GM12801 (cell line): ENCODE measurements at regions not wholly inside any gene's neighbourhood (a gene's known extent, or its start where the extent isn't known, plus 50 kb on each side); places are given as distances from the start of the nearest gene placed in this dataset.

Source experiments
- TF ChIP-seq, protein P1 (sequence below): IDR thresholded peaks from one replicate; pipeline ENCODE4 v1.5.1; 2011; ENCODE audit warnings: control low read depth; ENCODE audit not compliant: insufficient read length; ENCODE audit errors: extremely low read depth

DNA sequence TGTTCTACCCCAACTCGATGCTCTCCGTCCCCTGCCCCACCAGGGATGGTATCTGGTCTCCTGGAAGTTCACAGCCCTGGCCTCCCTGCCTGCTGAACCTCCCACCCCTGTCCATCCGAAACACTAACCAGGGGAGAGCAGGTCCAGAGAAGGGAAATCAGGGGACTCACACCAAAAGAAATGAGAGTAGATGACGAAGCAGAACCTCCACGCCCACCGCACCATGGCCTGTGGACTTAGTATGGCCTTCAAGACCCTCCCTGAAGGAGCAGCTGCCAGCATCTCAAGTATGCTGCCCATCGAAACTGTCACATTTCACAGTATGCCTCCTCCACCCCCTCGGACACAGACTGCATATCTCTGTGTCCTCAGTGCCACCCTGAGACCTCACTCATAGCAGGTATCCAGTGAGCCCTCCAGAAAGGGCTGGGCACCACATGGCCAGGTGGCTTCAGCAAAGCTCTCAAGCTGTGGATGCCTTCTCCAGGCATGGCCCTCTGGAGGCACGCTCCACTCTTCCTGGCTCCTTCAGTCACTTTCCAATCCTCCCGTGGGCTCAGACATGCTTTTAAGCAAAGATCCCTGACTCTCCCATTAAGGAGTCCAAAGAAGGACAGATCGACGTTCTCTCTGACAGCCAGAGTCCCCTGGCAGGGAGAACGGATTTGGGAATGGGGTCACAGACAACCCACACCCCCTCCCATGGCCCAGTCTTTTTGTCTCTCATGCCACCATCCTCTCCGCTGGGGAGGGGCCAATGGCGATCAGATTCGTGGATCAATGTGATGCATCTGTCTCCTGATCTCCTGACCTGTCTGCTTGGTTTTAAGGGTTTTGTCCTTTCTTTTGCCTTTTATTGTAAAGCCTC is 158.4 kb downstream of the ANKRD60 start:
- TF ChIP-seq, protein P1, sequence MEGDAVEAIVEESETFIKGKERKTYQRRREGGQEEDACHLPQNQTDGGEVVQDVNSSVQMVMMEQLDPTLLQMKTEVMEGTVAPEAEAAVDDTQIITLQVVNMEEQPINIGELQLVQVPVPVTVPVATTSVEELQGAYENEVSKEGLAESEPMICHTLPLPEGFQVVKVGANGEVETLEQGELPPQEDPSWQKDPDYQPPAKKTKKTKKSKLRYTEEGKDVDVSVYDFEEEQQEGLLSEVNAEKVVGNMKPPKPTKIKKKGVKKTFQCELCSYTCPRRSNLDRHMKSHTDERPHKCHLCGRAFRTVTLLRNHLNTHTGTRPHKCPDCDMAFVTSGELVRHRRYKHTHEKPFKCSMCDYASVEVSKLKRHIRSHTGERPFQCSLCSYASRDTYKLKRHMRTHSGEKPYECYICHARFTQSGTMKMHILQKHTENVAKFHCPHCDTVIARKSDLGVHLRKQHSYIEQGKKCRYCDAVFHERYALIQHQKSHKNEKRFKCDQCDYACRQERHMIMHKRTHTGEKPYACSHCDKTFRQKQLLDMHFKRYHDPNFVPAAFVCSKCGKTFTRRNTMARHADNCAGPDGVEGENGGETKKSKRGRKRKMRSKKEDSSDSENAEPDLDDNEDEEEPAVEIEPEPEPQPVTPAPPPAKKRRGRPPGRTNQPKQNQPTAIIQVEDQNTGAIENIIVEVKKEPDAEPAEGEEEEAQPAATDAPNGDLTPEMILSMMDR: no peak

GRCh38 chr20:58069207-58069606 is 159.2 kb downstream of the ANKRD60 start:
- TF ChIP-seq, protein P1: no peak

DNA sequence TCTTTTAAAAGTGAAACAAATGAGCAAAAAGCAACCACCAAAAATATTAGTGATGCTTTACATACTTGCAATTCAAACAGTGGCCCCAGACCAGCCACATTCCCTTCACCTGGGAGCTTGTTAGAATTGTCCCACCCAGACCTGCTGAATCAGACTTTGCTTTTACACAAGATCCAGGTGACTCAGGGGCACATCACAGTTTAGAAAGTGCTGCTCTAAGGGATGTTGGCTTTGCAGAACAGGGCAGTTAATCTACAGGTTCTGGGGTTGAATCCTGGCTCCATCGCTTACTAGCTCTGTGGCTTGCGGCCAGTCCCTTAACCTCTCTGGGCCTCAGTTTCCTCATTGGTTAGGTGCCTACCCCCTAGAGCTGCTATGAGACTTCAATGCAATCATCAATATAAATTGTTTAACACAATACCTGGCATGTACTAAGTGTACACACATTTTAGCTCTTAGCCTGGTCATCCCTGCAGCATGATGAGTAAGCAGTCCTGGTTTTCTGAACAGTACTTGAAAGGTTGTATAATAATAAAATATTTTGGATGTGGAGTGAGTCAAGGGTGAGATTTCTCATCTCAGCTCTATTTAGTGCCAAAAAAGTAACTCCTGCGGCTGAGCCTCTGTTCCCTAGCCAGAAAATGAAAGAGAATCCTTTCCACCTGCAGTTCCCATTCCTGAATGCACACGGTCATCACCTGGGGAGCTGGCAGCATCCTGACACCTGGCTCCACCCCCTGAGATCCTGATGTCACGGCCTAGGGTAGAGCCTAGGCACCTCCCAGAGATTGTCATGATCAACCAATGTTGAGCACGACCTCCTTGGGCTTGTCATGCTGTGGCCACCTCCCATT is 162.7 kb downstream of the ANKRD60 start:
- TF ChIP-seq, protein P1: no peak

- TF ChIP-seq, protein P1: no peak
These were observed 163.9 kb downstream of the ANKRD60 start for GRCh38 chr20:58064411-58065010.

GRCh38 chr20:58059260-58059544 is 169.3 kb downstream of the ANKRD60 start:
- TF ChIP-seq, protein P1: no peak

DNA sequence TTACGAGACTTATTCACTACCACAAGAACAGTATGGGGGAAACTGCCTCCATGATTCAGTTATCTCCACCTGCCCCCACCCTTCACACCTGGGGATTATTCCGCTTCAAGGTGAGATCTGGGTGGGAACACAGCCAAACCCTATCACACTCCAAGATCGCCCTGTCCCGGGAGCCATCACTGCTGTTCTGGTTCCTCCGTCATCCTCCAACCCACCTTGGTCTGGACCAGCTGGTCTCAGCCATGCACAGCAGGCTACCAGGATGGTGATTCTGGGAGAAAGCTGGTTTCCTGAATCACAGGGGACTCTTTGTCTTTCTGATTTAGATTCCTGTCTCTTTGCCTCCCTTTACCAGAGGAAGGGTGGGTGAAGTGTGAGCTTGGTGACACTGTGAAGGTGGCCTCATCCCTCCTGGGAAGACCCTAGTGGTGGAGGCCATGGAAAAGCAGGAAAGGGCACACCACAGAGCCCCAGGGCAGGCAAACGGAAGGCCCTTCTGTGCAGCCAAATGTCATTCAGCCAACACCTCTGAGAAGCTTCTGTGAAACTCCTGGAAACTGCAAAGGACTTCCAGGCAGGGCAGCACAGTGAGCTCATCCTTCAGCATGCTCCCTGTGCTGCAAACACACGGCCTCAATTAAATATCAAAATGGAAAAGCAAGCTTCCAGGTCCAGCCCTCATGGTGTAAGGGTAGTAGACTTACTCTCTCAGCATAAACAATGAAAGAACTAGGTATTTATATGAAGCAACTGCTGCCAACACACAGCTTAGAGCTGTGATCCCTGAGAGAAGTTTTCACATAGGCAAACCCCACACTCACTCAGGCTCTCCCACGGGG is 169.8 kb downstream of the ANKRD60 start:
- TF ChIP-seq, protein P1: no peak
